GM18499 (cell line): ENCODE measurements at regions not wholly inside any gene's neighbourhood (a gene's known extent, or its start where the extent isn't known, plus 50 kb on each side); places are given as distances from the start of the nearest gene placed in this dataset.

Source experiments
- ATAC-seq: cut with Tn5 transposase; IDR thresholded peaks from one replicate; pipeline ENCODE4 v1.9.1; 2021; ENCODE audit warnings: moderate number of reproducible peaks; ENCODE audit not compliant: insufficient read depth, unreplicated experiment

DNA sequence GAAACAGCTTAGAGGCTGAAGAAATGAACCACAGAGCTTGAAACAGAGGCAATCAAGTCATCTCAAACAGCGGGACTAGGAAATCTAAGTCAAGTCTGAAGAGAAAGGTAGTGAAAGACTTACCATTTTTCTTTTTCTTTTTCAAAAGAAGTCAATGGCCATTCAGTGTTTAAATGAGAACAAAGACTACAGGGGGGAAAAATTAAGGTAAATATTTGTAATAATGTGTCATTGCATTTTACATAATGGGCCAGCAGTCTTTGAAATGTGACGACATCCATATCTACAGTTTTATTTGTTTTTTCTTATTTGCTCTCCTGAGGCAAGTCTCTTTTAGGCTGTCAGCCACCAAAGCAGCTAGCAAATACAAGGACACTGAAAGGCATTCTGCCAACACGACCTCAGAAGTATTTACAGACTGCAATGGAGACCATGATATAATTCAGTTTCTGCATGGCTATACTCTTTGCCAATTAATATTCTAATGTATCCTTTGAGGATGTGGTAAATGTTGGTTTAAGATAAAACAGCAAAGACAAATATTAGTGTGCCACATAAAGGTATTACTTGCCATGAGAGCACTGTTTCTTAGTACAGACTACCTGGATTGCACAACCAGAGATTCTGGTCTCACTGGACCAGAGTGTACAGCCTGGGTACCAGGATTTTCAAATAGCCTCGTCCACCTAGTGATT, 307.0 kb upstream of the THBS1 start:
- ATAC-seq: no peak

DNA sequence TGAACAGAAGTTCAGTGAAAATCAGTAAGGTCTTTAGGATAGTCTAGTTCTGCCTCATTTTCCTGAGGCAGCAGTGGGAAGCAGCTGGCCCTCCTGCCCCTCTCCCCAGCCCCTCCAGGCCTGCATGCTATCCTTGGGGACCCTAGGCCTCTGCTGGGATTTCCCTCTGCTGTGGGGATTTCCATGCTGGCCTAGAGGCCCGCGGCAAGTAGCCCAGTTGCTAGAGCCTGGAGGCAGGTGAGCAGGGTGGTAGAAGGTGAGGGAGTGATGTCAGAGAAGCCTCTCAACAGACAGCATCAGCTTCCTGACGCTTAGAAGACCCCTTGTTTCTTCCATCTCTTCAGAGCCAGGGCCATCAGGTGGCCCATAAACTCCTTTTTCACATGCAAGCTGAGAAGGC, 305.8 kb upstream of the THBS1 start:
- no peak for ATAC-seq

DNA sequence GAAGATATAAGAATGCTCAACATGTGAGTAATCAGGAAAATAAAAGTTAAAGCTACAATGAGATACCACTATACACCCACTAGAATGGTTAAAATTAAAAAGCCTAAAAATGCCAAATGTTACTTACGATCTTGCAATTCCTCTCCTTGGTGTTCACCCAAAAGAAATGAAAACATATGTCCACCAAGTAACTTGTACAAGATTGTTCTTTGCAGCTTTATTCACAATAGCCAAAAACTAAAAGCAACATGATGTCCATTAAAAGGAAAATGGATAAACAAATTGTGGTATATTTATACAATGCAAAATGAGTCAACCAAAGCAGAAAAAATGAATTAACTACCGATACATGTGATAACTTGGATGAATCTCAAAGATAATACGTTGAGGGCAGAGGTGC, 301.6 kb upstream of the THBS1 start:
- ATAC-seq: no peak

DNA sequence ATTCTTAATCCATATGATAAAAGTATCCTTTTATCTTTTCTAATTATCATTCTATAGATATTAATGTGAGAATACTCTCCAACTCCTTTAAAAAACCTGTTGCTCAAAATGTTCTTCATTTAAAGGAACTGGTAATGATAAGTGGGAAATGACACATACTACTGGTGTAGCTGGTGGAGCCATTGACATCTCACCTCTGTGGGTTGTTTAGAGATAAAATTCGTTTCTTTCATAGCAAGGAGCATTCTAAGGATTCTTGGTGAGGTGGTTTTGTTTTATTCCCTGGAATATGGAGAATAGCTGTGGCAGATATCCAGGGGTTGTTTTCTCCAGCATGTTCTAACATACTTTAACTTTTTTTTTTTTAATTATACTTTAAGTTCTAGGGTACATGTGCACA, 299.8 kb upstream of the THBS1 start:
- no peak for ATAC-seq

DNA sequence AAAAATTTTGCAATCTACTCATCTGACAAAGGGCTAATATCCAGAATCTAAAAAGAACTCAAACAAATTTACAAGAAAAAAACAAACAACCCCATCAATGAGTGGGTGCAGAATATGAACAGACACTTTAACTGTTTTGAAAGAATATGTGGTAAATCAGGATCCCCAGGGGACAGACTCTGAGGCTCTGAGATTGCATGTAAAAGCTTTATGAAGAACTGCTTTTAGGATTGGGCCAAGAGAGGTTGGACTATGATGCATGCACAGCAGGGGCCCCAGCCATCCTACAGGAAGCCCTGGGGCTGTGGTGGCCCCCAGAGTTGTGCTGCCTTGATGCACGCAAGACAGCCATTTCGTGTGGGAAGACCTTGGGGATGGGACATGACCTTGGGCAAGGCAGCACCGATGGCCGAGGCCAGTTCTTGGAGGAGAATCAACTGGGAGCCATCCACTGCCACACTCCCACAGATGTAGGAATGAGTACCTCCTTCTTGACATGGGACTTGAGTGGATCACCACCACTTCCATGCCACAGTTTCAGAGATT, 298.1 kb upstream of the THBS1 start:
- ATAC-seq: no peak

DNA sequence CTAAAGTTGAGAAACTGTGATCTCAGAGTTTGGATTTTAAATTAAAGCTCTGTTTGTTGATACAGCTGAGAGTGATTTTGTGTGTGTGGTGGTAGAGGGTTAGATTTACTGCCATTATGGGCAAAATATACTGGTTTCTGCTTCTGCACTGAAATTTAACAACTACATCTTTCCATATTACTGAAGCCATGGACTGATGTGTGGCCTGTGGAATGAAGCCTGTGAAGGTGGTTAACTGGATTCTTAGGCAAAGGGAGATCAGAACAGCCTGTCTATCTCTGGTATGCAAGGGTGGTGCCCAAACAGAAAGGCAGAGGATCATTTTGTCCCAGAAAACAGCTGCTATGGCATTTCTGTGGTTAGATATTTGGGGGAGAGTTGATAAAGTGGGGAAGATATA, 297.3 kb upstream of the THBS1 start:
- ATAC-seq: no peak

DNA sequence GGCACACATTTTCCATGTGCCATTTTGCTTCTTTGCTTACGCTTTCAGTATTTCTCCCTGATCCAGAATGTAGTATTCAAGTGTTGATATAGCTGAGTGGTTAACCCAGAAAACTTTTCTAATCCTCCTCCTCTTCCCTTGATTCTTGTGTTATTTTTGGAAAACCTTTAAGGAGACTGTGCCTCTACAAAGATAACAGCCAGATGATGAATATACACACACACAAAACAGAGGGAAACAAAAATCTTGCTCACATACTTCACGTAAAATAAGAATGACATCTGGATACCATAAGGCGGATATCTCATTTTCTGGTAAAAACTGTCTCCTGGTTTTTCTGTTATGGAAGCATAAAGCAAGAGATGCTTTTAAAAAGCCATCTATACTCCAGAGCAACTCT, 295.8 kb upstream of the THBS1 start:
- no peak for ATAC-seq

DNA sequence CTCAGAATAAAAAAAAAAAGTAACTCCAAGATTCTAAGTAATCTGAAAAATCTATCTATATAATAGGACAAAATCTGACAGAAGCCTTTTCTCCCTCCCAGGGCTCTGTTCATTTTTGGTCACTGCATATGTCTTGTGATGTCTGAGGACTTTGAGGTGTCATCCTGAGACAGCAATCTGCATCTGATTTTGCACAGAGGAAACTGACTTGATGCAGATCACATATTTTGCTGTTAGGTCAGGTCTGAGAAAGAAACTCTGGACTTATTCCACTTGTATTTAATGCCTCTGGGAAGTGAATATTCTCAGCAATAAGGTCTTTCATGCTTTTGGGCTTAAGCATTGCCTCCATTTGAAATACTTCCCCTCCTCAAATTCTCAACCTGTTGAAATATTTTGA, 295.2 kb upstream of the THBS1 start:
- no peak for ATAC-seq

DNA sequence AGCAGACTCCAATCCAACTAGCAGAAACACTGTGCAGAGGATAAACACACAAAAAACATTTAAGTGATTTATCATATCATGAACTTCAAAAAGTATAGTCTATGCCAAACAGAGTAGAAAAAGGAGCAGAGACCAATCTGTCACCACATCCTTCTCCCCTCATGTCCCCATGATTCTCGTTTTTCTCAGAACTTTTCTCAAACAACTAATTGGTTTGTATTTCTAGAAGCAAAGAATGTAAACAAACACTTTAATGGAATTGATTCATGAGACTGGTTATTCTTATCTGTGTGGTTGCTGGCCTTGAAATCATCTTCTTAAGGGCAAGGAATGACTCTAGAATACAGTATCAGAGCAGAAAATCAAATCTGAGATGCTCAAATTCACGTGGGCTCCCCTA, 294.2 kb upstream of the THBS1 start:
- ATAC-seq: no peak

DNA sequence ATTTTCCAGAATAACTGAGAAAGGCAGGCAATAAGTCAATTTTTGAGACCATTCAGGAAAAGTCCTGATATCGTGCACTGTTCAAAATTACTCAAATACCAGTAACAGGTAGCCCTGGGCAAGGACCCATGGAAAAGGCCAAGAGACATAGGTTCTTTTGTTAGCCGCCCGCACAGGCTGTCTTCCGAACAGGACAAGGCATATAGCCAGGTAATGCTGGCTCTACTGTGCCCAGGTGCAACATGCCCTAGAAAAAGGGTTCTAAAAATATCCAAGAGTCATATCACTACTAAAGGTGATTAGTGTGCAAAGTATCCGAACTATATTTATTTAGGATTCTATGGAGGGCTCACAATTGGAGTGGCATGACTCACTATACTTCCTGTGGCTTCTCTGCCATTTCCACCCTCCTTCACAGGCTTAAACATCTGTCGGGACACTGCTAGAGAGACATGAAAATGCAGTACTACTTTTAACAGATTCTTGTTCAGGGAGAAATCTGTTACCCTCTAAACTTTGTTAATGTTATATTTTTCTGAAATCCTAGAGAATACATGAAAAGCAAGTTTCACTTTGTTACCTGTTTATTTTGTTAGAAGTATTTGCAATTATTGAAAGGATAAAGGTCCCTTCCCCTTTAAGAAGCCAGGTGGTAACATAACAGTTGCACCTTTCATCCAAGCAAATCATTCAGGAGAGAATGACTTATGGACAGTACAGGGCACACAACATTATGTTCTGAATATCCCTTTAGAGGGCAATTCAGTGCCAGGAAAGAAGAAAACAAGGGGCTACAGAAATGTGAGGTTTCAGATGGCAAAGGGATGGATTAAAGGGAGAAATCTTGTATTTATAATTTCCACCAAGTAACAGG, 293.3 kb upstream of the THBS1 start:
- no peak for ATAC-seq

DNA sequence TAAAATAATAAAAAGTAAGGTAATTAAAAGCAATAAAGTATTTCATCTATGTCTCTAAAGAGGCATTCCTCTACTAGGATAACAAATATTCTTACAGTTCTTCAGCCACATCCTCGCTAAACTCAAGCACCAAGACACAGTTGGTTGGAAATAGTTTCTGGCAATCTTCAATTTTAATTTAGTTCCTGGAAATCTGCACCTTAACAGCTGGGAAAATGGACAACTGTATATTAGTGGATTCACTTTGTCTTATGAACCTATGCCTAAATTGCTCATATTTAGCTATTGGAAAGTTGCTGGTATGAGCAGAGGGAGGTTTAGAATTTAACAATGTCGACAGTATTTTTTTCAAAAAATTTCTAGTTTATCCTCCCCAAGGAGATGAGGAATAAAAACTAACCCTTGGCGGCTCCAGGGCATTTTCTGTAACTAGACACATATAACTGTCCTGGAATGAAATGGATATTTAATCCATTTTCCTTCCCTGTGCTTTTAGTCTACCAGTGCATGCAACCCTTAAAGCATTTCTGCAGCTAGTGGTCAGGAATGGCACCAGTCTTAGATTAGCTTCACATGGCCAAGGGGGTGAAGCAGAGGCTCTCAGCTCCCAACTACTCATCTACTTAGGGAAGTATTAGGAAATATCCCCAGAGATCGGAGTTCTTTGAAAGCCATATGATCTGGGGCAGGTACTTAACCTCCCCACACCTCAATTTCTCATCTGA, 290.0 kb upstream of the THBS1 start:
- ATAC-seq: no peak

DNA sequence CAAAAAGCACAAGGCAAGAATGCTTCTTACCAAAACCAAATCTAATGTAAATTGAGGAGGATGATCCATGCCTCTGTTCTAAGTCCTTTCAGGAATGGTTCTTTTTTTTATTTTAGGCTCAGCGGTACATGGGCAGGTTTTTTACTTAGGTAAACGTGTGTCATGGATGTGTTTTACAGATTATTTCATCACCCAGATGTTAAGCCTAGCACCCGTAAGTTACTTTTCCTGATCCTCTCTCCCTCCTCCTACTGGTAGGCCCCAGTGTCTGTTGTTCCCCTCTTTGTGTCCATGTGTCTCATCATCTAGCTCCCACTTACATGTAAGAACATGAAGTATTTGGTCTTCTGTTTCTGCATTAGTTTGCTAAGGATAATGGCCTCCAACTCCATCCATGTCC, 289.2 kb upstream of the THBS1 start:
- no peak for ATAC-seq

DNA sequence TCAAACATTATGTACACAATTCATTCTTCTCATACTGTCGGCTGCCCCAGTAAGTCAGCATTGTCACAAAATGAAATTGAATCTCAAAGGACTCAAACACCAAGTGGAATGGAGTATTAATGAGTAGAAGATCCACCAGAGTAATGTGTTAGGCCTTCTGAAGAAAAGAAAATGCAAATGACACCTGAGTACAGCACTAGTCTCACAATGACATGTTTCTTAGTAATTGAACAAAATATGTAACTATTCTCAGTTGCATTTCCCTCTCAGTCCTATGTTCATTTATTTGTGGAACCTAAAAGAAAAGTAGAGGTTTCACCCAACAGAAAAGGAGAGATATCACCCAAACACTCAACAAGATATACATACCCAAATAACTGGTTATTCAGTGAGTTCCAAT, 283.9 kb upstream of the THBS1 start:
- no peak for ATAC-seq

DNA sequence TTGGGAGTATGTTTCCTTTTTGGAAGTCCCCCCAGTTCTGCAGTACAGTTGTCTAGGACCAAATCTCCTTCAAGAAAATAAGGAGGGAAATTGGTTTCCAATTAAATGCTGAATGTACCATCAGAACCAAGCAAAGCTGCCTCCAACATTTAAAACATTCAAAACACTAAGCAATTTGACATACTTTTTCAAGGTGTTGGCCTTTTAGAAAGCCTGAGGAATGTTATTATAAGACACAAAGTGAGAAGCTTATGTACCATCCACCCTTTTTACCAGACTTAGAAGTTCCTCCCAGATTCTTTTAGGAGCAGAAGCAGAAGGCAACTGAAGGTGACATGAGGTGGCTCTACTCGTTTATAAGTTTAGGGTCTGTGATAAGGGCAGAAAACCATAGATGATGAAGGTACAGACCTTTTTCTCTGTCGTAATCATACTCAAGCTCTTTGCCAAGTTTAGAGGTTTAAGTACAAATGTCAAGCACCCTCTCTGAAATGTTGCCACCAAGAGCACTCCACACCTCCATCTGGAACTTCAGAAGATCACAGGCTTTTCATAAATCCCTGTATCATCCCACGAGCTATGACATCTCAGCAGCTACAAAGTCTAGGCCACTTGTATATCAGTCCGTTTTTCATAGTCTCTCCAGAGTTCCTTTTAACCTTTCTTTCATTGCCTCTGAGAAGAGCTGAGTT, 282.5 kb upstream of the THBS1 start:
- ATAC-seq: no peak

DNA sequence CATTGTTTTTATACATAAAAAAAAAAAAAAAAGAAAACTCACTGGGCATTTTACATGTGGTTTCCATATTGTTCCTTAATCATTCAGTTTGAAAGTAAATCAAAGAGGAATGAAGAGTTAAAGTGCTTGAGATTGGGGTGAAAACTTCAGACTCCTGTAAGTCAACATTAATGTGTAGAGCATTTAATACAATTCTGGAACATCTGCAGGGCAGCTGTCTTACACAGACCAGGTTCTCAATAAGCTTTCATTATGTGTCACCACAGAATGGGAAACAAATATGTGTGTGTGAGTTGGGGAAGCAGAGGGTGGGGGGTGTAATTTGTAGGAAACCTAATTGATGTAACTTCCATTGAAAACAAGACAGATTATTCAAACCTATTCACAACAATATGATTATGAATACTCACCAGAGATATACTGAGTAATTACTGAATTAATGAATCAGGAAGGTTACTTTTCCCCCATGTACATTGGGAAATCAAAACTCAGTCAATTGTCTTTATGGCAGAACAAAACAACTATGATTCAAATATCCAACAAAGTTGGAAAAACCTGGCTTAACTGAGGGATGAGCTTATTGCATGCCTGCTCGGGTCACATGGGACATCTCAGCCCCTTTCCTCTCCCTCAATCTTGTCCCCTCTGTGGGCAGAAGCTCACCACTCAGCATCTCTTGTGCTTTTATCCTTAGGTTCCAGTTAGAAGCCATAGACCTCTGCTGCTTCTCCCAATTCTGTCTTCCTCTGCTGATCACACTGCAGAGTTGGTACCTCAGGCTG, 281.2 kb upstream of the THBS1 start:
- ATAC-seq: no peak

DNA sequence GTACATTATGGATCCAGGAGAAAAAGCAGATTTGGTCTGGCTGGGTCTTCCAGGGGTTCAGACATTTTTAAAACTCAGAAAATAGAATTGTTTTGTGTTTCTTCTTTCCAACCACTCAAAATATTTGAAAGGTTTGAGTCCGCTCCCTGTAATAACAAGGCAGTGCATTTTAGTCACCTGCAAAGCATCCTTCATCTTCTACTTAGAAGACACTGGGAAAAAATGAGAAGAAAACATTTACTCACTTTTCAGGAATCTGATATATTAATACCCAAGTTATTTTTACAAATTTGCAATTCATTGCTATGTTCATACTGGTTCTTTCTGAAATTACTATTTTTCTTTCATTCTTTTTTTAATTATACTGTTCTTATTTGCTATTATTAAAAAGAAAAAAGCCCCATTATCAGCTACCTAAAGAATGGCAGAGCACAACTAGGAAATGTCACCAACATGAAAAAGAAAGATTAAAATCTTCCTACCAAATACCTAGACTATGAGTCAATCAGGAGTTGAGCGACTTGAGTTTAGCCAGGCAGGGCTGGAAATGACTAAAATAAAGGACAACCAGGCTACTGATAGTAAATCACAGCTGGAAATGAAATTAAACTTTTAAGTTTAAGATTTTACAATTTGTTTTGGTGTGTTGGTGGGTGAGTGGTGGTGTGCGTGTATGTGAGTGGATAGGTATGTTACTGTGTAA, 280.3 kb upstream of the THBS1 start:
- no peak for ATAC-seq

DNA sequence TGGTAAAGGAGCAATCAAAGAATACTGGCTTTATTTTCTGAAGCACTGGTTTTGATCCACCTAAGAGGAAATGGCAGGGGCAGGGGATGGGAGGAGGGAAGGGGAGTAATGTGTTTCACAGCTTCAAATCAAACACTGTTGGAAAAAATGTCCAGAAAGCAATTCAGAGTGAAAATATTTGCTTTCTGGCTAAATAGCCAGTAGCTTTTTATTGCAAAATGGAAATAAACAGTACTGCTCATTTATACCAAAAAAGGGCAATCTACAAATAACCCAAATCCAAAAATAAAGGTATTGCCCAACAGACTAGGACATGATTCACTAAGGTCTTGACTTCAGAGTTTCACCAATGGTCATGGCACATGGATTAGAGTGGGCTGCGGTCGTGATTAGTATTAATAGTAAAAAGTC, 279.3 kb upstream of the THBS1 start:
- no peak for ATAC-seq

DNA sequence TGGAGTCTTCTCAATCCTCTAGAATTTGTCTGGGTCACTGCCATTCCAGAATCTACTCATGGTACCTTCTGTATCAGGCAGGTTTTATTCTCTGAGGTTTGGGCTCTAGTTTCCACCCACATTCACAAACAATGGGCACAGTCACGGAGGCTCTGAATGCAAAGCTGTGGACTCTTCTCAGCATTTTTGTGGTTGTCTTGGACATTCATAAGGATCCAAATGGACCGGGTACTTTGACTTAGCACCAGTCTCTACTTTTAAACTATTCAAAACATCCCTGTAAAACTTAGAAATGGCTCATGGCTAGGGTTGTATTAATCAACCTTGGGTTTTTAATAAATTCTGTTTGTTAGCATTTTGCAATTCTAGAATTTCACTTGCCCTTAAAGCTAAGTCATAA, 277.9 kb upstream of the THBS1 start:
- ATAC-seq: no peak

DNA sequence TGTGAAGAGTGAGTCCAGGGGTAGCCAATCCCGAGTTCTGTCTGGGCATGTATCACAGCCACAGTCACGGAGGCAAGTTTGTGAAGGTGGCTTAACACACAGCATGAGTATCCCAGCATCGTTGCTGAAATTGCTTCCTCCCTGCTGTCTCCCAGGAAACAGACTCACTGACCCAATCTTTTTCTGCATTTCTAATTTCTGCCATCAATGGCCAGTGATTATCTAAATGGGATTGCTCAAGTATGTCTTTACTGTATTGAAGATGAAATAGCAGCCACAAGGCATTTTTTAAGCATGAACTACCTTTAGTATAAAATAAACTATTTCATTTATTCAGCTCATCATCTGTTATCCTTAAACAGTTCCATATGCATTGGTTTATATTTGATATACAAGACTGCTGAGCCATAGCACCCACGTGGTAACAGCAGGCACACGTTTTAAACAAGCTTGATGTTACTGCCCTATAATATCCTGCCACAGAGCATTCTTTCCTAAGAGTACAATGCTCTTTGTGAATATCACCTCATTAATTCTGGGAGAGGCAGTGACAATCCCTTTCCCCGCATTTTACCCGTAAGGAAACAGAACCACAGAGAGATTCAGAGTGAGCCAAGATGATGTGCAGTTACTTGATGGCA, 276.6 kb upstream of the THBS1 start:
- no peak for ATAC-seq
